HEK293T (cell line): ENCODE measurements at regions not wholly inside any gene's neighbourhood (a gene's known extent, or its start where the extent isn't known, plus 50 kb on each side); places are given as distances from the start of the nearest gene placed in this dataset.

Source experiments
- CTCF ChIA-PET: fragments of 350-600 bp; formaldehyde crosslinking; extraction: SDS; loops from one replicate; lab custom pipeline; 2021; ENCODE audit warnings: antibody characterized with exemption, inconsistent platforms; lab: Yijun Ruan, JAX
- POLR2A ChIA-PET: fragments of 350-600 bp; formaldehyde crosslinking; extraction: SDS; loops from one replicate; lab custom pipeline; 2020; ENCODE audit warnings: antibody characterized with exemption, inconsistent platforms; lab: Yijun Ruan, JAX
- DNase-seq: peaks from one replicate; pipeline ENCODE4 v3.0.0; 2012; ENCODE audit warnings: mixed read lengths; ENCODE audit errors: extremely low spot score
- ARNT ChIP-seq: fragments of 450-650 bp; IDR thresholded peaks from 2 replicates; pipeline ENCODE4 v1.6.1; 2017; ENCODE audit warnings: mild to moderate bottlenecking
- BHLHE40 ChIP-seq: fragments of 450-650 bp; IDR thresholded peaks from 2 replicates; pipeline ENCODE4 v1.6.1; 2016; ENCODE audit warnings: mild to moderate bottlenecking, moderate library complexity, borderline replicate concordance
- CTBP1 ChIP-seq: fragments of 450-650 bp; IDR thresholded peaks from 2 replicates; pipeline ENCODE4 v1.6.1; 2016; ENCODE audit warnings: borderline replicate concordance
- ELF4 ChIP-seq: fragments of 450-650 bp; IDR thresholded peaks from 2 replicates; pipeline ENCODE4 v1.6.1; 2017; ENCODE audit warnings: antibody characterized with exemption
- FOXA1 ChIP-seq: fragments of 450-650 bp; IDR thresholded peaks from 2 replicates; pipeline ENCODE4 v1.6.1; 2016; ENCODE audit warnings: mild to moderate bottlenecking
- FOXK2 ChIP-seq: fragments of 450-650 bp; IDR thresholded peaks from 2 replicates; pipeline ENCODE4 v1.6.1; 2016; ENCODE audit warnings: mild to moderate bottlenecking
- FOXM1 ChIP-seq: fragments of 450-650 bp; IDR thresholded peaks from 2 replicates; pipeline ENCODE4 v1.6.1; 2017; ENCODE audit warnings: mild to moderate bottlenecking, borderline replicate concordance
- HDGF ChIP-seq: fragments of 450-650 bp; IDR thresholded peaks from 2 replicates; pipeline ENCODE4 v1.6.1; 2017; ENCODE audit warnings: antibody characterized with exemption, borderline replicate concordance
- L3MBTL2 ChIP-seq: fragments of 450-650 bp; conservative IDR thresholded peaks from 2 replicates; pipeline ENCODE4 v1.6.1; 2016; ENCODE audit warnings: mild to moderate bottlenecking
- LEF1 ChIP-seq: fragments of 450-650 bp; IDR thresholded peaks from 2 replicates; pipeline ENCODE4 v1.6.1; 2017; ENCODE audit warnings: mild to moderate bottlenecking, borderline replicate concordance
- NFRKB ChIP-seq: fragments of 450-650 bp; IDR thresholded peaks from 2 replicates; pipeline ENCODE4 v1.6.1; 2016; ENCODE audit warnings: mild to moderate bottlenecking, moderate library complexity
- PKNOX1 ChIP-seq: fragments of 450-650 bp; IDR thresholded peaks from 2 replicates; pipeline ENCODE4 v1.6.1; 2016
- SP1 ChIP-seq: fragments of 450-650 bp; IDR thresholded peaks from 2 replicates; pipeline ENCODE4 v1.6.1; 2017
- SUZ12 ChIP-seq: fragments of 450-650 bp; IDR thresholded peaks from 2 replicates; pipeline ENCODE4 v1.6.1; 2016; ENCODE audit warnings: mild to moderate bottlenecking
- TARDBP ChIP-seq: fragments of 450-650 bp; IDR thresholded peaks from 2 replicates; pipeline ENCODE4 v1.6.1; 2016
- ZNF384 ChIP-seq: fragments of 450-650 bp; IDR thresholded peaks from 2 replicates; pipeline ENCODE4 v1.6.1; 2016

- DNase-seq = no peak
- TF ChIP-seq L3MBTL2 = no peak
- no peak for TF ChIP-seq NFRKB
- TF ChIP-seq SP1 = no peak
- no peak for TF ChIP-seq LEF1
- no peak for TF ChIP-seq CTBP1
- no peak for TF ChIP-seq FOXK2
- TF ChIP-seq BHLHE40 = no peak
- no peak for TF ChIP-seq FOXM1
- no peak for TF ChIP-seq FOXA1
- no peak for TF ChIP-seq PKNOX1
- TF ChIP-seq HDGF = no peak
- no peak for TF ChIP-seq TARDBP
- TF ChIP-seq ELF4 = no peak
- TF ChIP-seq ARNT = no peak
- TF ChIP-seq ZNF384 = no peak
- TF ChIP-seq SUZ12 = no peak
- POLR2A ChIA-PET = no interaction called here
These were observed 708.8 kb upstream of the CHRM3 start for GRCh38 chr1:238677567-238677966.

DNA sequence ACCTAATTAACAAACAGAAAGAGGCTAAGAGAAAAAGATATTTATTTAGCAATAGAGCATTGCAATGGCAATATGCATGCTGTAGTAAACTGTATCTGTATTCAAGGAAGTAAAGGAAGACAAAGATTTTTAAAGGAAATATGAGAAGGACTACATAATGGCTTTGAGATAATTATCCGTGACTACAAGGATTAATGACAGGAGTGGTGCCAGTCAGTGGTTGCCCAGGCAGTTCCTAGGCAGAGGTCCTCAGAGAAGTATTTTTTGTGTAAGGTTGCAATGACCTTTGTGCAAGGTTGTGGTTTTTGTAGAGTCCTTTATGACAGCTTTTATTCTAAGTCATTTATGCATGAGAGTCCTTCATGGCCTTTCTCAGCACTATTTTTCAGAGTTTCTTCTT lies 711.1 kb upstream of the CHRM3 start:
- TF ChIP-seq CTBP1 (no peak), FOXM1 (no peak), HDGF (no peak), TARDBP (no peak), ELF4 (no peak), LEF1 (no peak), FOXA1 (no peak), BHLHE40 (no peak), SP1 (no peak), PKNOX1 (no peak), FOXK2 (no peak), NFRKB (no peak), ARNT (no peak), SUZ12 (no peak)
- DNase-seq = no peak
- ChIA-PET CTCF (no interaction called here), POLR2A (no interaction called here)

More at GRCh38 chr1:238677567-238677966, 708.8 kb upstream of the CHRM3 start:
- CTCF ChIA-PET = no interaction called here

- DNase-seq = no peak
- TF ChIP-seq ZNF384 (no peak), PKNOX1 (no peak), TARDBP (no peak), FOXM1 (no peak), ARNT (no peak), ELF4 (no peak), FOXA1 (no peak), HDGF (no peak), LEF1 (no peak), FOXK2 (no peak)
- ChIA-PET CTCF (no interaction called here), POLR2A (no interaction called here)
These were observed 712.1 kb upstream of the CHRM3 start for GRCh38 chr1:238674316-238674715.

DNA sequence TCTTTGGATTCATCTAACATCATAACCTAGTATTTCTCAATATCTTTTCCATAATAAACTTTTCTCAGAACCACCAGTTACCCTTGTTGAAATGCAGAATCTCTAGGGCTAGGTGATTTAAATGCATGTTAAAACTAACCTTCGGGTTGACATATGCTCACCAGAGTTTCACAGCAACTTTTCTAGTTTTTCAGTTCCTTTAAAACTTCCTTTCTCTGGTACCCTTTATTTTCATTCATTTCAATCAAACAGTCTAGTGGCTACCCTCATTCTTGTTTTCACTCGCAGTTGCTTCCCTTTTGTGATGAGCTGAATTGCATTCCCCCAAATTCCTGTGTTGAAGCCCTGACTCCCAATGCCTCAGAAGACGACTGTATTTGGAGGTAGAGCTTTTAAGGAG lies 712.8 kb upstream of the CHRM3 start:
- POLR2A ChIA-PET = no interaction called here
- no peak for TF ChIP-seq CTBP1
- no peak for TF ChIP-seq NFRKB
- TF ChIP-seq SUZ12 = no peak
- TF ChIP-seq LEF1 = no peak
- TF ChIP-seq BHLHE40 = no peak
- TF ChIP-seq ZNF384 = no peak
- TF ChIP-seq FOXK2 = no peak
- TF ChIP-seq L3MBTL2 = no peak
- no peak for TF ChIP-seq SP1
- no peak for TF ChIP-seq ELF4
- TF ChIP-seq FOXA1 = no peak
- no peak for TF ChIP-seq FOXM1
- no peak for TF ChIP-seq TARDBP
- DNase-seq = no peak
- CTCF ChIA-PET = no interaction called here

DNA sequence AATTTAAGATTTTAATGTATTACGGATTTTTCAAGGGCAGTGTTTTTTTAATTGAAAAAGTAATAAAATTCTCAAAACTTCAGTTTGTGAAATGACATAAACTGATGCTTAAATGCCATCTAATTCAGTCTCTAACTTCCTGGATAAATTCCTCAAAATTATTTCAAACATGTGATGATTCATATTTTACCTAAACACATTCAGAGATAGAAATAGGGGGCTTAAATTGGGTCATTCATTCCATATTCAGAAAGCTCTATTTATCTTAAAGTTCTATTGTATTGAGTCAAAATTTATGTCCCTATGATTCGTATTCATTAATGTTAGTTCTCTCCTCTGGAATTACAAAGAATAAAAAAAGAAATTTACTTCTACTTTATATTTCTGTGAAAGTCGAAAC lies 713.6 kb upstream of the CHRM3 start:
- POLR2A ChIA-PET = no interaction called here
- no peak for DNase-seq
- CTCF ChIA-PET = no interaction called here

DNA sequence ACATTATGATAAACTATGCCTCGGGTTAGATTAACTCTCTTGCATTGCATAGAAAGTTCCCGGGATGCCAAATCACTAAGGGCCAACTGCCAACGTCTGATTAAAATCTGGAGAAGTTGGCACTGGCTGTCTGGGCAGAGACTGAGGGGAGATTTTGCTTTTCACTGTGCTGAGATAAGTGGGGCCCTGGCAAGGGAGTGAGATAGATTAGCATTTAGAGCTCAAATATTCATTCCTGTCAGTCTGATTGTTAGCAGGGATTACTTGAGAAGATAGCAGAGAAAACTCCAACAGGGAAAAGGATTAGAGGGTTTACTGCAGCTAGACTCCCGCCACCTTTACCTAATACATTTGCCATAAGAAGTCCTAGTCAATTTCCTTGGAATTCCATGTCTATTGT lies 714.1 kb upstream of the CHRM3 start:
- CTCF ChIA-PET = no interaction called here
- no peak for DNase-seq
- TF ChIP-seq BHLHE40 (no peak), FOXA1 (no peak), NFRKB (no peak), LEF1 (no peak), ELF4 (no peak), ZNF384 (no peak), SUZ12 (no peak), PKNOX1 (no peak)
- POLR2A ChIA-PET = no interaction called here

More for the DNA sequence above, 713.6 kb upstream of the CHRM3 start:
- TF ChIP-seq PKNOX1 (no peak), ARNT (no peak), FOXM1 (no peak), TARDBP (no peak), BHLHE40 (no peak), FOXA1 (no peak)
